ENCODE measurements at regions not wholly inside any gene's neighbourhood (a gene's known extent, or its start where the extent isn't known, plus 50 kb on each side); places are given as distances from the start of the nearest gene placed in this dataset.

GRCh38 chr5:123811831-123812230 is 299.9 kb downstream of the CSNK1G3 start:
- CTCF ChIA-PET: no interaction called here
- no peak for DNase-seq (ENCODE audit: extremely low spot score)
- TF ChIP-seq CTCF (IDR thresholded peaks at IDR 0.05; ENCODE audit: control extremely low read depth, extremely low read depth, low read depth, missing control alignments): no peak
- POLR2A ChIA-PET: no interaction called here

GRCh38 chr5:123810746-123811340 is 298.9 kb downstream of the CSNK1G3 start:
- TF ChIP-seq CTCF (IDR thresholded peaks at IDR 0.05; ENCODE audit: control extremely low read depth, extremely low read depth, low read depth, missing control alignments): no peak
- ChIA-PET POLR2A (no interaction called here), CTCF (interaction anchor here (1.3 kb wide), 1 partner anchor 16 kb away, joined by 3 read pairs; no protein-coding TSS in a partner anchor)
- no peak for DNase-seq (ENCODE audit: extremely low spot score)

- no peak for TF ChIP-seq CTCF (IDR thresholded peaks at IDR 0.05; ENCODE audit: control extremely low read depth, extremely low read depth, low read depth, missing control alignments)
- DNase-seq (ENCODE audit: extremely low spot score): no peak
- CTCF ChIA-PET: interaction anchor here (1.3 kb wide), 1 partner anchor 16 kb away, joined by 3 read pairs; no protein-coding TSS in a partner anchor
- POLR2A ChIA-PET: no interaction called here
These were observed 298.3 kb downstream of the CSNK1G3 start for GRCh38 chr5:123810253-123810652.

DNA sequence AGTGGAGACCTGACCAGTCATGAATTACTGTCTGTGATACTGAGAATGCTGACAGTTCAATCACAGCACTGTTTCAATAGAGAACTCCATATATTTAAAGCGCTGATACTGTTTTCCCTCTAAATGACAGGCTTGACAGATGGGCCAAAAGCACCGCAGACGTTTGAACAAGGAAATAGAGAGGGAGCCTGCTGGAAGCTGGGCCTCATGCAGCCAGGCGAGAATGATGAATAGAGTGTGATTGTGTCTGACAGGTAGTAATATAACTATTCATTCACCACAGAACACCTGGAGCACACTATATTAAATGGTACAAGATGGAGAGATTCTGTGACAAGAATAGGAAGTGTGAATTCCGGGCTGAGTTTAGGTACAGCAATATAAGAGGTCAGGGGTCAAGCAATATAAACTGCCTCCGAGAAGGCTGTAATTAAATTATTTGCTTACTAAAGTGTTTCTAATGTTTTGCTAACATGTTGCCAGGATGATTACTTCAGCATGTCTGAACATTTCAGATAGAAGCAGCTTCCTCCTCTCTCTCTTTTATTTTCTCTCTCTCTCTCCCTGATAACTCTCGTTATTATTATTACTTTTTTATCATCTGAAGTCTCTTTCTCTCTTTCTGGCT is 297.7 kb downstream of the CSNK1G3 start:
- no peak for TF ChIP-seq CTCF (IDR thresholded peaks at IDR 0.05; ENCODE audit: control extremely low read depth, extremely low read depth, low read depth, missing control alignments)
- POLR2A ChIA-PET: no interaction called here
- no peak for DNase-seq (ENCODE audit: extremely low spot score)
- CTCF ChIA-PET: interaction anchor here (1.3 kb wide), 1 partner anchor 15 kb away, joined by 3 read pairs; no protein-coding TSS in a partner anchor

GRCh38 chr5:123808461-123809380 is 296.7 kb downstream of the CSNK1G3 start:
- CTCF ChIA-PET: no interaction called here
- DNase-seq (ENCODE audit: extremely low spot score): no peak
- POLR2A ChIA-PET: no interaction called here
- no peak for TF ChIP-seq CTCF (IDR thresholded peaks at IDR 0.05; ENCODE audit: control extremely low read depth, extremely low read depth, low read depth, missing control alignments)

DNA sequence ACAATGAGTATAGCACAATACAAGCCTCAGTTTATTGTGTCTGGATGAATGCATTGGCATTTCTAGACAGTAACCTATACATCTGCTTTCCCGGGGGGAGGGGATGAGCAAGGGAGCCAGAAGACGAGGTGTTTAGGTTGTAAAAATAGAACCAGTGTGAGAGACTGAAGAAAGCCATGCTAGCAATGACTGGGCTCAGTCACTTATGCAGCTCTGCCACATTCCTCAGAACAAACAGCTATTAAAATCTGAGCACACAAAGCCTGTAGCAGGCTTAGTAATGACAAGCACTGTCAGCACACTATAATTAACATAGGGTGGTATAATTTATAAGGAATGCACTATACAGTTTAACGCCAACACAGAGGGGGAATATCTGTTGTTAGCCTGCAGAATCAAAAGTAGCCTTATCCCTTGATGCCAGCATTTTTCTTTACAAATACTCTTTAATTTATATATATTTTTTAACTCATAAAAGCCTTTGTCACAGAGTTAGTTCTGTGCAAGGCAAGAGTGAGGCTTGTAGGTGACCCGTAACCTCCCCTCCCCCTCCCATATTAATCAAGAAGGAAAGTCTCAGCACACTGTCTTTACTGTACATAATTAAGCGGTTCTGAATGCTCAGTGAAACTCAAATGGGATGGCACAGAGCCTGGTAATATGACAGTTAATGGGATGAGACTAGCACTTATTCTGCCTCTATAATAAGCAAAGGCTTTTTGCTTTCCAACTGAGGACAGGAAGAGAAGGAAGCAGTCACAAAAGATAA is 295.4 kb downstream of the CSNK1G3 start:
- ChIA-PET CTCF (no interaction called here), POLR2A (no interaction called here)
- TF ChIP-seq CTCF (IDR thresholded peaks at IDR 0.05; ENCODE audit: control extremely low read depth, extremely low read depth, low read depth, missing control alignments): no peak
- DNase-seq (ENCODE audit: extremely low spot score): no peak
